ENCODE measurements at regions not wholly inside any gene's neighbourhood (a gene's known extent, or its start where the extent isn't known, plus 50 kb on each side); places are given as distances from the start of the nearest gene placed in this dataset.

DNA sequence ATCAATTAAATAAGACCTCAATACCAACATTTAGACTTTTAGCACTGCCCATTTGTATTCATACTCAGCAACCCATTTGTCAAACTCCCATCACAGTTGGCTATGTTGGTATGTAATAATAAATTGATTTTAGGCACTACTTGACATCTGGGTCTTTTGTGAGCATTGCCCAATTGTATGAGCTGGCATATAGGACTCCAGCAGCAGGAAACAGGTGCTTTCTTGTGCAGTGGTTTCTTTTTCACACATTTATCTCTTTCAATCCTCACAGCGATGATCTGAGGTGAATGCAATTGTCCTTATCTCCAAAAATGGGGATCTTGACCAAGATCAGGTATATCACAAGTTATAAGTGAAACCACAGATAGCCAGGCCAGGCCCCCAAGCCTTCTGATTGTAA lies 96.9 kb upstream of the OXGR1 start:
- CTCF ChIA-PET: interaction anchor here (1.0 to 1.3 kb wide), 2 partner anchors 10 to 19 kb away, joined by 3 read pairs; no protein-coding TSS in a partner anchor
- no peak for FAIRE-seq
- H3K9me1 ChIP-seq (replicated peaks; ENCODE audit: control insufficient read depth, extremely low read depth, insufficient read depth, low read length): no peaks in the 10 kb centered on the region
- no peaks in the 10 kb centered on the region for H3K79me2 ChIP-seq (ENCODE audit: control insufficient read depth, insufficient read depth, low read length)
- H3K9me3 ChIP-seq (replicated peaks; ENCODE audit: control insufficient read depth, insufficient read depth, low read length): no peaks in the 10 kb centered on the region
- H3K9ac ChIP-seq (replicated peaks; ENCODE audit: extremely low read depth, insufficient read depth, low read length): no peak overlapping the region
- POLR2A ChIA-PET: no interaction called here
- H3K4me3 ChIP-seq (replicated peaks in 1 of 3; ENCODE audit: insufficient read depth in 1 of 3, low read depth in 1 of 3, low read length in 3 of 3): no peak overlapping the region
- BruUV-seq (replicated peaks): no TSS peak
- TF ChIP-seq, protein P1, sequence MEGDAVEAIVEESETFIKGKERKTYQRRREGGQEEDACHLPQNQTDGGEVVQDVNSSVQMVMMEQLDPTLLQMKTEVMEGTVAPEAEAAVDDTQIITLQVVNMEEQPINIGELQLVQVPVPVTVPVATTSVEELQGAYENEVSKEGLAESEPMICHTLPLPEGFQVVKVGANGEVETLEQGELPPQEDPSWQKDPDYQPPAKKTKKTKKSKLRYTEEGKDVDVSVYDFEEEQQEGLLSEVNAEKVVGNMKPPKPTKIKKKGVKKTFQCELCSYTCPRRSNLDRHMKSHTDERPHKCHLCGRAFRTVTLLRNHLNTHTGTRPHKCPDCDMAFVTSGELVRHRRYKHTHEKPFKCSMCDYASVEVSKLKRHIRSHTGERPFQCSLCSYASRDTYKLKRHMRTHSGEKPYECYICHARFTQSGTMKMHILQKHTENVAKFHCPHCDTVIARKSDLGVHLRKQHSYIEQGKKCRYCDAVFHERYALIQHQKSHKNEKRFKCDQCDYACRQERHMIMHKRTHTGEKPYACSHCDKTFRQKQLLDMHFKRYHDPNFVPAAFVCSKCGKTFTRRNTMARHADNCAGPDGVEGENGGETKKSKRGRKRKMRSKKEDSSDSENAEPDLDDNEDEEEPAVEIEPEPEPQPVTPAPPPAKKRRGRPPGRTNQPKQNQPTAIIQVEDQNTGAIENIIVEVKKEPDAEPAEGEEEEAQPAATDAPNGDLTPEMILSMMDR (IDR thresholded peaks at IDR 0.05; ENCODE audit: extremely low read depth in 1 of 2, insufficient read depth in 1 of 2, low read depth in 1 of 2, low read length in 2 of 2): no peak
- TF ChIP-seq MYC (IDR thresholded peaks at IDR 0.05; ENCODE audit: low read depth, low read length): no peak
- TF ChIP-seq POLR2A (IDR thresholded peaks at IDR 0.05; ENCODE audit: low read depth, low read length): no peak
- TF ChIP-seq FOS (IDR thresholded peaks at IDR 0.05; ENCODE audit: borderline replicate concordance, insufficient read depth, low read length): no peak
- no peak for TF ChIP-seq POLR2AphosphoS5 (IDR thresholded peaks at IDR 0.05; ENCODE audit: insufficient read depth, low read depth, low read length)
- no peak for TF ChIP-seq EZH2 (IDR thresholded peaks at IDR 0.05; ENCODE audit: borderline replicate concordance, low read depth, low read length, severe bottlenecking)
- TF ChIP-seq, protein P2, sequence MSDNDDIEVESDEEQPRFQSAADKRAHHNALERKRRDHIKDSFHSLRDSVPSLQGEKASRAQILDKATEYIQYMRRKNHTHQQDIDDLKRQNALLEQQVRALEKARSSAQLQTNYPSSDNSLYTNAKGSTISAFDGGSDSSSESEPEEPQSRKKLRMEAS (IDR thresholded peaks at IDR 0.05; ENCODE audit: insufficient read depth, insufficient read length): no peak
- TF ChIP-seq JUN (IDR thresholded peaks at IDR 0.05; ENCODE audit: borderline replicate concordance, insufficient read depth, insufficient read length, low read depth): no peak
- dilution Hi-C loops (cut with MboI; ENCODE audit: extremely low pct_ligation_motif_present, low sequenced_read_pairs): no loop called here
- no peaks in the 10 kb centered on the region for H3K4me1 ChIP-seq (ENCODE audit: control insufficient read depth, extremely low read depth, insufficient read depth, low read length)
- H2AFZ ChIP-seq (ENCODE audit: low read depth, low read length): no peak overlapping the region
- DNase-seq (ENCODE audit: low read depth, low spot score): no peak
- intact Hi-C loops (cut with micrococcal nuclease): no loop called here
- peaks cover 2 to 5% of the 10 kb centered on the region in 2 experiments for H3K27me3 ChIP-seq (ENCODE audit: control insufficient read depth in 2 of 2, insufficient read depth in 2 of 2, low read length in 2 of 2)
- no peaks in the 10 kb centered on the region for H3K36me3 ChIP-seq (ENCODE audit: control insufficient read depth in 2 of 2, extremely low read depth in 1 of 2, insufficient read depth in 2 of 2, low read length in 2 of 2)
- no peak overlapping the region for H3K4me2 ChIP-seq (ENCODE audit: insufficient read depth, low read length)
- H4K20me1 ChIP-seq (replicated peaks; ENCODE audit: control insufficient read depth, extremely low read depth, insufficient read depth, low read length): no peaks in the 10 kb centered on the region
- no peak overlapping the region for H3K27ac ChIP-seq (ENCODE audit: insufficient read depth, low read depth, low read length)

Data from endothelial cell of umbilical vein (primary cell).